DND-41 (cell line): ENCODE measurements at regions not wholly inside any gene's neighbourhood (a gene's known extent, or its start where the extent isn't known, plus 50 kb on each side); places are given as distances from the start of the nearest gene placed in this dataset.

Experiments used
- CTCF ChIP-seq: IDR thresholded peaks from 2 replicates; pipeline ENCODE4 v1.5.1; 2012; ENCODE audit warnings: borderline replicate concordance, low read length, moderate library complexity, mild to moderate bottlenecking; ENCODE audit not compliant: poor library complexity, severe bottlenecking; ENCODE audit errors: extremely low read depth
- EZH2 ChIP-seq: IDR thresholded peaks from 3 replicates; pipeline ENCODE4 v1.6.1; 2012; ENCODE audit warnings: borderline replicate concordance, low read depth, mild to moderate bottlenecking, moderate library complexity, low read length, inconsistent platforms; ENCODE audit not compliant: severe bottlenecking

GRCh38 chr6:80530103-80530502 lies 423.6 kb downstream of the BCKDHB start:
- TF ChIP-seq CTCF (no peak), EZH2 (no peak)
